HG03558 (cell line): ENCODE measurements at regions not wholly inside any gene's neighbourhood (a gene's known extent, or its start where the extent isn't known, plus 50 kb on each side); places are given as distances from the start of the nearest gene placed in this dataset.
A peak's percentile ranks its signal among the peaks of the same experiment; 100 is the strongest.
"Not testable (repeated sequence)": the region's sequence is repeated elsewhere in the genome, so short reads cannot be mapped to it uniquely, and the experiment has no call there.

Source experiments
- ATAC-seq: cut with Tn5 transposase; IDR thresholded peaks from one replicate; pipeline ENCODE4 v1.9.1; 2021; ENCODE audit warnings: moderate number of reproducible peaks; ENCODE audit not compliant: unreplicated experiment; ENCODE audit errors: extremely low read depth

- ATAC-seq: peak; percentile 61
These were observed 230.3 kb upstream of the USP24 start for GRCh38 chr1:55445416-55445815.

GRCh38 chr1:55444667-55445066 is 229.5 kb upstream of the USP24 start:
- ATAC-seq: no peak

- ATAC-seq: no peak
These were observed 228.2 kb upstream of the USP24 start for GRCh38 chr1:55443175-55443915.

GRCh38 chr1:55441489-55441888 is 226.3 kb upstream of the USP24 start:
- no peak for ATAC-seq

GRCh38 chr1:55437692-55438091 is 222.5 kb upstream of the USP24 start:
- ATAC-seq: no peak

GRCh38 chr1:55430720-55431119 is 215.6 kb upstream of the USP24 start:
- not testable (repeated sequence) for ATAC-seq

GRCh38 chr1:55430206-55430605 is 215.0 kb upstream of the USP24 start:
- not testable (repeated sequence) for ATAC-seq

GRCh38 chr1:55428944-55429931 is 214.1 kb upstream of the USP24 start:
- ATAC-seq: no peak

GRCh38 chr1:55428231-55428630 is 213.1 kb upstream of the USP24 start:
- ATAC-seq: no peak

GRCh38 chr1:55427606-55428005 is 212.4 kb upstream of the USP24 start:
- ATAC-seq: no peak

GRCh38 chr1:55426619-55427018 is 211.5 kb upstream of the USP24 start:
- ATAC-seq: no peak

GRCh38 chr1:55426156-55426555 is 211.0 kb upstream of the USP24 start:
- ATAC-seq: no peak

- ATAC-seq: no peak
These were observed 210.3 kb upstream of the USP24 start for GRCh38 chr1:55425310-55425930.

- ATAC-seq: no peak
These were observed 208.2 kb upstream of the USP24 start for GRCh38 chr1:55423376-55423775.

GRCh38 chr1:55420929-55421716 is 206.0 kb upstream of the USP24 start:
- ATAC-seq: no peak

GRCh38 chr1:55420026-55420425 is 204.9 kb upstream of the USP24 start:
- no peak for ATAC-seq

GRCh38 chr1:55418208-55419000 is 203.2 kb upstream of the USP24 start:
- ATAC-seq: no peak

GRCh38 chr1:55416164-55416842 is 201.1 kb upstream of the USP24 start:
- no peak for ATAC-seq

- no peak for ATAC-seq
These were observed 198.1 kb upstream of the USP24 start for GRCh38 chr1:55413286-55413685.
